ENCODE measurements at regions not wholly inside any gene's neighbourhood (a gene's known extent, or its start where the extent isn't known, plus 50 kb on each side); places are given as distances from the start of the nearest gene placed in this dataset.

- Mint-ChIP-seq H3K4me1 (peaks cover 3% of the 10 kb centered on the region), H3K27ac (no peak overlapping the region), H3K27me3 (ENCODE audit: low read depth) (no peaks in the 10 kb centered on the region), H3K9me3 (peaks cover 24% of the 10 kb centered on the region), H3K4me3 (no peak overlapping the region), H3K36me3 (peaks cover 10% of the 10 kb centered on the region)
- DNase-seq (ENCODE audit: low spot score in 2 of 2, unreplicated experiment in 2 of 2) = no peak
- TF ChIP-seq, protein P1, sequence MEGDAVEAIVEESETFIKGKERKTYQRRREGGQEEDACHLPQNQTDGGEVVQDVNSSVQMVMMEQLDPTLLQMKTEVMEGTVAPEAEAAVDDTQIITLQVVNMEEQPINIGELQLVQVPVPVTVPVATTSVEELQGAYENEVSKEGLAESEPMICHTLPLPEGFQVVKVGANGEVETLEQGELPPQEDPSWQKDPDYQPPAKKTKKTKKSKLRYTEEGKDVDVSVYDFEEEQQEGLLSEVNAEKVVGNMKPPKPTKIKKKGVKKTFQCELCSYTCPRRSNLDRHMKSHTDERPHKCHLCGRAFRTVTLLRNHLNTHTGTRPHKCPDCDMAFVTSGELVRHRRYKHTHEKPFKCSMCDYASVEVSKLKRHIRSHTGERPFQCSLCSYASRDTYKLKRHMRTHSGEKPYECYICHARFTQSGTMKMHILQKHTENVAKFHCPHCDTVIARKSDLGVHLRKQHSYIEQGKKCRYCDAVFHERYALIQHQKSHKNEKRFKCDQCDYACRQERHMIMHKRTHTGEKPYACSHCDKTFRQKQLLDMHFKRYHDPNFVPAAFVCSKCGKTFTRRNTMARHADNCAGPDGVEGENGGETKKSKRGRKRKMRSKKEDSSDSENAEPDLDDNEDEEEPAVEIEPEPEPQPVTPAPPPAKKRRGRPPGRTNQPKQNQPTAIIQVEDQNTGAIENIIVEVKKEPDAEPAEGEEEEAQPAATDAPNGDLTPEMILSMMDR (IDR thresholded peaks at IDR 0.05; ENCODE audit: unreplicated experiment) = no peak
Observed at GRCh38 chr18:10041180-10041579, 127.4 kb downstream of the VAPA start.

- no peak for DNase-seq (ENCODE audit: low spot score in 2 of 2, unreplicated experiment in 2 of 2)
- Mint-ChIP-seq H3K9me3 (peaks cover 24% of the 10 kb centered on the region), H3K27ac (no peak overlapping the region), H3K36me3 (peaks cover 10% of the 10 kb centered on the region), H3K4me1 (no peaks in the 10 kb centered on the region), H3K27me3 (ENCODE audit: low read depth) (no peaks in the 10 kb centered on the region), H3K4me3 (no peak overlapping the region)
- TF ChIP-seq, protein P1 (IDR thresholded peaks at IDR 0.05; ENCODE audit: unreplicated experiment) = no peak
Observed at GRCh38 chr18:10042492-10042891, 128.7 kb downstream of the VAPA start.

- peaks cover 24% of the 10 kb centered on the region for H3K9me3 Mint-ChIP-seq
- no peak for DNase-seq (ENCODE audit: low spot score in 2 of 2, unreplicated experiment in 2 of 2)
Observed at GRCh38 chr18:10044054-10044453, 130.2 kb downstream of the VAPA start.

GRCh38 chr18:10045296-10045891 lies 131.6 kb downstream of the VAPA start:
- no peak for DNase-seq (ENCODE audit: low spot score in 2 of 2, unreplicated experiment in 2 of 2)
- Mint-ChIP-seq H3K4me1 (no peaks in the 10 kb centered on the region), H3K9me3 (peaks cover 24% of the 10 kb centered on the region), H3K36me3 (peaks cover 10% of the 10 kb centered on the region), H3K4me3 (no peak overlapping the region), H3K27ac (no peak overlapping the region), H3K27me3 (ENCODE audit: low read depth) (no peaks in the 10 kb centered on the region)
- TF ChIP-seq, protein P1 (IDR thresholded peaks at IDR 0.05; ENCODE audit: unreplicated experiment) = no peak

More at GRCh38 chr18:10044054-10044453, 130.2 kb downstream of the VAPA start:
- Mint-ChIP-seq H3K4me3 (no peak overlapping the region), H3K27me3 (ENCODE audit: low read depth) (no peaks in the 10 kb centered on the region), H3K36me3 (peaks cover 10% of the 10 kb centered on the region), H3K27ac (no peak overlapping the region), H3K4me1 (no peaks in the 10 kb centered on the region)
- TF ChIP-seq, protein P1 (IDR thresholded peaks at IDR 0.05; ENCODE audit: unreplicated experiment) = no peak

- TF ChIP-seq, protein P1 (IDR thresholded peaks at IDR 0.05; ENCODE audit: unreplicated experiment) = no peak
- H3K27me3 Mint-ChIP-seq (ENCODE audit: low read depth) = no peaks in the 10 kb centered on the region
- H3K27ac Mint-ChIP-seq = no peak overlapping the region
- peaks cover 10% of the 10 kb centered on the region for H3K36me3 Mint-ChIP-seq
- no peak for DNase-seq (ENCODE audit: low spot score in 2 of 2, unreplicated experiment in 2 of 2)
- H3K4me1 Mint-ChIP-seq = no peaks in the 10 kb centered on the region
- peaks cover 20% of the 10 kb centered on the region for H3K9me3 Mint-ChIP-seq
- H3K4me3 Mint-ChIP-seq = no peak overlapping the region
Observed at GRCh38 chr18:10046178-10046807, 132.5 kb downstream of the VAPA start.
